Hematopoietic multipotent progenitor cell treated with erythropoietin and hydrocortisone succinate and interleukin-3 and kit ligand, for 8 days (in vitro differentiated cells): ENCODE measurements at regions not wholly inside any gene's neighbourhood (a gene's known extent, or its start where the extent isn't known, plus 50 kb on each side); places are given as distances from the start of the nearest gene placed in this dataset.
"Not testable (repeated sequence)": the region's sequence is repeated elsewhere in the genome, so short reads cannot be mapped to it uniquely, and the experiment has no call there.

Source experiments
- DNase-seq: peaks from one replicate; pipeline ENCODE4 v3.0.0-alpha.2; 2015

GRCh38 chr9:135278586-135278985, 191.1 kb downstream of the OLFM1 start:
- no peak for DNase-seq

GRCh38 chr9:135279385-135279784, 191.9 kb downstream of the OLFM1 start:
- DNase-seq, result no peak

GRCh38 chr9:135279834-135280393, 192.4 kb downstream of the OLFM1 start:
- no peak for DNase-seq

GRCh38 chr9:135280666-135281065, 193.2 kb downstream of the OLFM1 start:
- no peak for DNase-seq

GRCh38 chr9:135281151-135281550, 193.7 kb downstream of the OLFM1 start:
- DNase-seq, result no peak

- DNase-seq, result no peak
Observed at GRCh38 chr9:135281791-135282737, 194.6 kb downstream of the OLFM1 start.

GRCh38 chr9:135282808-135283207, 195.3 kb downstream of the OLFM1 start:
- DNase-seq, result no peak

DNA sequence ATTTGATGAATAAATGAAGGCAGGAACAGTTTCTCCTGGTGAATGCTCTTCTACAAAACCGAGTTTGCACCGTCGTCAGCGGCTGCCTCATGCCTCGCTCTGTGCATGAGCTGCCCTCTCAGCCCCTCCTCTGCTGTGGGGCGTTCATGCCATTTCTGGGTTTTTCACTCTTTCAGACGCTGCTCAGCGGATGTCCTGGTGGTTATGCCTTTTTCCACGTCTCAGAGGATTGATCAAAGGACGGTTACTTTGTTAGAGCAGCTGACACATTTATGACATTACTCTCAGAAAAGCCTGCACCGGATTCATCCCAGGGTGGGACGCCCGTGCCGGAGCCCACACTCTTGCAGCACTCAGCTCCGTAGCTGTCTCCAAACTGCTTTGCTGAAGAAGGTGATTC, 195.9 kb upstream of the PPP1R26 start:
- no peak for DNase-seq

DNA sequence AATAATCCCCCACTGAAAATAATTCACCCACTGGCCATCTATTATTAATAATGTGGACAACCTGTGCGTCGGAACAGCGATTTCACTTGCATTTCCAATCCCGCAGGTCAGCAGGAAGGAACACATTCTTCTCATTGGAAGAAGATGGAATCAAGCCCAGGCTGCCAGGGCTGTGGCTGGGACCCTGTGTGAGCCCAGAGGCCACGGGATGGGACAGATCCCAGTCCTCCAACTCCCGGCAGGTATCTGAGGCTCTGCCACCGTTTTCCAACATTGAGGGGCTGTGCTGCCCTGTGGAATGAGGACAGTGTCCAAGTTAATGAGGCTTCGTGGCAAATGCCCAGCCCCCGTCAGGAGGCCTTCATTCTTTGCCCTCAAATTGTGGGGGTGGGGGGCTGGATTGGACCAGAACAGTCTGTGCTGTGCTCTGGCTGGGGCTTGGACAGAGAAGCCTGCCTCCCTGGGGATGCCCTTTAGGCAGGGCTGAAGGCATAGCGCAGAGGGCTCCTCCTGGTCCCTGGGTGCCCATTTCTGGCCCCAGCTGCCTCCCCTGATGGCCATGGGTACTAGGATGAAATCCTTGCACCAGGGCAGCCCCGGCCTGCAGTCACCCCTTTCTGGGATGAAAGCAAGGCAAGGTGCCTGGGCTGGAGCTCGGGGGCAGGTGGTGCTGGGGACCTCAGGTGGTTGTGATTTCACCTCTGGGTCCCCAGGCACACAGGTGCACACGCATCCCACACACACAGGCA, 195.0 kb upstream of the PPP1R26 start:
- no peak for DNase-seq

DNA sequence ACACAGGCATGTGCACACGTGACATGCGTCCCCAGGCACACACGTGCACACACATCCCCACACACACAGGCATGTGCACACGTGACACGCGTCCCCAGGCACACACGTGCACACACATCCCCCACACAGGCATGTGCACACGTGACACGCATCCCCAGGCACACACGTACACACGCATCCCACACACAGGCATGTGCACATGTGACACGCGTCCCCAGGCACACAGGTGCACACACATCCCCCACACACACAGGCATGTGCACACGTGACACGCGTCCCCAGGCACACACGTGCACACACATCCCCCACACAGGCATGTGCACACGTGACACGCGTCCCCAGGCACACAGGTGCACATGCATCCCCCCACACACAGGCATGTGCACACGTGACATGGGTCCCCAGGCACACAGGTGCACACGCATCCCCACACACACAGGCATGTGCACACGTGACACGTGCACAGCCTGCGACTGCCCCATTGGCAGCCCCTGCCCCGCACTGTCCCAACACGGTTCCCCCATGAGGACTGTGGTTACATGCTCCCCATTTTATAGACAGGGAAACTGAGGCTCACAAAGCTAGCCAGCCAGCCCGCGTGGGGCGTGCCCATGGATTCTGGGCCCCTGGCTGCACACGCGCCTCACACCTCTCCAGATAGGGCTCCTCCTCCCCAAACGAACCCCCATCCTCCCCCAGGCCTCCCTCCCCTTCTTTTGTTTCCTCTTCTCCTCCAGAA, 193.2 kb upstream of the PPP1R26 start:
- not testable (repeated sequence) for DNase-seq

DNA sequence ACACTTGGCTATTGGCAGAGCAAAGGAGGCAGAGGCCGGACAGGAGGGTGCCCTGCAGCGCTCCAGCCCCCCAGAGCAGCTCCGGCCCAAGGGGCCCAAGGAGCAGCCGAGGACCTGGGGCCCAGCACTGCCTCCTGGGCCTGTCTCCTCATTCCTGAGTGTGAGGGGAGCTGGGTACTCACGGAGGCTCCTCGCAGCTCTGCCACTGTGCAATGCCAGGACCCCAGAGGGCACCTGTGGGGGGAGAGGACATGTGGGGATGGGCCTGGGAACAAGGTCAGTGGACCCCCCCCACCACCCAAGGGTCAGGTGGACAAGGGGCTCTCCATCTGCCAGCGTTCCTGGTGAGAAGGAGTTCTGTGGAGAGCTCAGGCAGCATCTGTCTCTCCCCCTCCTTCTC, 192.6 kb upstream of the PPP1R26 start:
- DNase-seq, result no peak

DNA sequence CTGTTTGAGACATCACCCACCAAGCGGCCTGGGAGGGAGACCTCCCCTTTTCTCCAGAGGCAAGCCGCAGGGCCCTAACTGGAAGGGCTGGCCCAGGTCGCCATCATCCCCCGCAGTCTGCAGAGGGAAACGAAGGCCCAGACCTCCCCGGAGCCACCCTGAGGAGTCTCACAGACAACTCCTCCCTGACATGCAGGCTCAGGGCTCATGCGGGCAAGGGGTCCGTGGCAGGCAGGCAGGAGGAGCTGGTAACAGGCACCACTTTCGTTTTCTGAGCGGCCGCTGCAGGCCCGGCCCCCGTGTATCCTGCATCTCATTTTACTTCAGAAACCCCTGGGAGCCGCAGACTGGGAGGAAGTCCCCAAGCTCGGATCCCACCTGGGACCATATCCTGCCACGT, 192.0 kb upstream of the PPP1R26 start:
- DNase-seq, result no peak

GRCh38 chr9:135288054-135288453, 191.5 kb upstream of the PPP1R26 start:
- DNase-seq, result no peak

DNA sequence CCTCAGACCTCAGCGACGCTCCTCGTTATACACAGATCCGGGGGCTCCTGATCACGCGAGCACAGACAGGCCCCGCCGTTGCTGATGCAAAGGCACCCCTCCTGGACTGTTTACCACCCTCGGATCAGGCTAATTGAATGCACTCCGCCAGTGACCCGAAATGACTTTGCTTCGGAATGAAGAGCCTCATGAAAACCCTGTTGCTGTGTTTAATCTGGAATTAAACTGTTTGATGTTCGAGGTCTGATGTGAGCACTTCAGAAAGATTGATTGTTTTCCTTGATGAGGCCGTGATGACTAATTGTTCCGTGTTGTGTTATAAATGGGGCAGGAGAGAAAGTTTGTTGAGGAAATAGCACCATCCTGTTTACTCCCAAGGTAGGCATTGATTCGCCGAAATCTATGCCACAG, 190.5 kb upstream of the PPP1R26 start:
- no peak for DNase-seq

DNA sequence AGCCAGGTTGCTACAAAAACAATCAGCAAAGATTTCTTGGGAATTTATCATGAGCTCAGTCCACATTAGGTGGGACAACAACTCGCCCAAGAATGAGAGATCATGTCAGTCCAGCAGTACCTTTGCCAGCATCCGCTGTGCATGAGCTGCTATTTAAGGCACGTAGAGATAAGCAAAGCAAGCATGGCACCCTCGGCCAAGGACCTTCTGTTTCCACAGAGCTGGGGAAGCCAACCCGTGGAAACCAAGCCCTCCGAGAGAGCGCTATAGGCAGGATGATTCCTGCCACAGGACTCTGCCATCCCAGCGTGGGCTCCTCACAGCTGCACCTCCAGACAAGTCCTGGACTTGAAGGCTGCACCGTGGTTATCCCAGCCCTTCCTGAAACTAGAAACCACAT, 189.5 kb upstream of the PPP1R26 start:
- DNase-seq, result no peak

- no peak for DNase-seq
Observed at GRCh38 chr9:135290566-135290965, 189.0 kb upstream of the PPP1R26 start.

- DNase-seq, result no peak
Observed at GRCh38 chr9:135291165-135291564, 188.4 kb upstream of the PPP1R26 start.

DNA sequence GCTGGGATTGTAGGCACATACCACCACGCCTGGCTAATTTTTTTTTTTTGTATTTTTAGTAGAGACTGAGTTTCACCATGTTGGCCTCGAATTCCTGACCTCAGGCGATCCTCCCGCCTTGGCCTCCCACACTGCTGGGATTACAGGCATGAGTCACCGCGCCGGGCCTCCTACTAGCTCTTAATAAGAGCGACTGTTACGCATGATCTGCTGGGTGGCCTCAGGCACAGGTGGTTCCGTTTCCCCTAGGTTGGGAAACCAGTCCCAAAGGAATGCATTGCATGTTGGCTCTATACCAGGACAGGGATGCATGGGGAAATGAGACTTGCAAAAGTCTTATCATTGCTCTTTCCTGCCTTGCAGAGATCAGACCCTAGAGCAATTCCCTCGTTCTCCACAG, 184.7 kb upstream of the PPP1R26 start:
- DNase-seq, result no peak

DNA sequence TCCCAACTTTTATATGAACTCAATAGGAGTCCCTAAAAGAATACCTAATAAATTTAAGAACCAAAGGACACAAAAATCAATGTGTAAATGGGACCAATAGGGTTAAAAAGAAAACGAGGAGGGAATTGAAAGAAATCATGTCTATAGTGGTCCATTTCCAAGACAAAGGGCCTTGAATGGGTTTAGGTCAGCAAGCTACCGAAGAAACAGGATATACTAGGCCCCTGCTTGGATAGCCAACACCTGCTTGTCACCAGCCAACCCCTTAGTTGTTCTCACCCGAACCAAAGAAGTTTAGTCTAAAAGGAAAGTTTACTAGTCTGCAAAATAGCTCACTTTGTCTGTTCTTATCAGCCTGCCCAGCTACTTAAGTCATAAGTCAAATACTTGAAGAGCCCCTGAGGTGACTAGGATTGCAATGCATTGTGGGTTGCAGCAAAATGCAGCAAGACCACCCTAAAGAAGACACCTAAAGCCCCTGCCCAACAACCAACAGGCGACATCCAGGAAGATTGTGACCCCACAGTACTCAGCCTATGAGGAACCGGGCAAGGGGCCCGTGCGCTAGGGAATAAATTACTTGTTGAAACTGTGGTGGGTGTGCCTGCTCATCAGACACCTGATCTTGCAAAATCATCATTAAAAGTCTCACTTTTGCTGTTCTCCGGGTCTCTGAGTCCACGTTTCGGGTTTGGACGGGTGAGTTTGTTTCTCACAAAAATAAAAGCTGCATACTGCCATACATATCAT, 183.9 kb upstream of the PPP1R26 start:
- DNase-seq, result no peak

DNA sequence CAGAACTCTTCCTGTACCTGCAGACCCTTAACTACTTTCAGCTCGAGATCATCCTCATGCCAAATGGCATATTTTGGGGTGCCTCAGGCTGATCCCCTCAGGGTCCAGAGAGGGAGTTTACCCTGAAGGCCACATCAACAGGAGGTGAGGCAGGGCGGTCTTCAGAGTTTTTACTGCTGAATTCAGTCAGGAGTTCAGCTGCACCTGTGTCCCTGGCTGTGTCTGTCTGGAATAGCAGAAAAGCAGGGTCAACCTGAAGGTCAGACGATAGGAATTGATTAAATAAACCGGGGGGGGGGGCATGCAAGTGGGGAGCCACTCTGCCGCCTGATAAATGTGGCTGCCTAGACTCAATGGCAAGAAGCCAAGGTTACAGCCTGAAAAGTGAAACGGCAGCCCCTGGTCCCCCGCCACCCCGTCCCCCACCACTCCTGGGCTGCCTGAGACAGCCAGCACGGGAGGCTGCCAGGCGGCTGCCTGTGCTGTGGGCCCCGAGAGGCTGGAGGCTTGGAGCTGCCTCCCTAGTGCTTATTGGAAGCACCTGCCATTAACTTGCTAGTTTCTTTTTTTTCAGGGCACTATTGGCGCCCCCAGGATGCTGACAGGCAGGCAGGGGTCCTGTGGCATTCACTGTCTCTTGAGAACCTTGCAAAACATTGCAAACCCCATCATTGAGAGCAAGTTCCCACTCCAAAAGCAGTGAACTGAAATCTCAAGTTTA, 182.7 kb upstream of the PPP1R26 start:
- no peak for DNase-seq

DNA sequence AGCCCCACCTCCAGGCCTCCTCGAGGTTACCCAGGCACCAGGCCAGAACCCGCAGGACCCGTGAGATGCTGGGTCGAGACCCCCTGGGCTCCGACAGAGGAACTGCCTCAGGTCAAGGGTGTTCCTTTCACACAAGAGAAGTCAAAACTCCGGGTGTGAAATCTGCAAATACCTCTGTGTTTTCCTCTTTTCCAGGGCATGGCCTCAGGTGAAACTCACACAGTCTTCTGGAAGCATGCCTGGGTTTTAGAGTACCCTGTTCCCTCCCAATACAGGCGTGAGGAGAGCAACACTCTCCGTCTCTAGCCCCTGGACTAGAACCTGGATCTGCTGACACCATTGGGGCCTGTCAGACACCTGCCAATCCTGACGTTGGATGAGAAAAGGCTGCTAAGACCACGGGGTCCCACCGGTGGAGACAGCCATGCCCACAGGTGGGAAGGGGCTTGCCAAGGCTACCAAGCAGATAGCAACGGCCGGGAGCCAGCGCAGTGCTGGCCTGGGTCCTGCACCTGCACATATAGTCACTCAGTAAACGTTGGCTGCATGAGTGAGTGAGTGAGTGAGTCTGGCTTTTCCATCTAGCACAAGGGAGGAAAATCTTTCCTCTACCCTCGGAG, 182.0 kb upstream of the PPP1R26 start:
- DNase-seq, result no peak
